Activated CD8-positive, alpha-beta memory T cell treated with anti-CD3 and anti-CD28 coated beads, Interleukin-2, amount 10 ng/mL, durations not matched to agents 7 days and 5 days (primary cell): ENCODE measurements at regions not wholly inside any gene's neighbourhood (a gene's known extent, or its start where the extent isn't known, plus 50 kb on each side); places are given as distances from the start of the nearest gene placed in this dataset.

ENCODE experiments used
- ATAC-seq: fragments of 150-1000 bp; cut with Tn5 transposase; one replicate; pipeline ENCODE4 v1.10.0; 2021; ENCODE audit warnings: moderate library complexity
- CTCF ChIA-PET: fragments of 350-600 bp; sonication (Branson Sonifier 250); formaldehyde crosslinking; loops from one replicate; lab custom pipeline; 2021; ENCODE audit warnings: antibody characterized with exemption; lab: Charles Lee
- DNase-seq: peaks from one replicate; pipeline ENCODE4 v3.0.0-alpha.2; 2020
- H3K27ac Mint-ChIP-seq: one replicate; pipeline ENCODE4 v1.8.0; 2021; ENCODE audit warnings: mild to moderate bottlenecking, mixed read lengths
- H3K27me3 Mint-ChIP-seq: one replicate; pipeline ENCODE4 v1.8.0; 2021; ENCODE audit warnings: mixed read lengths
- H3K36me3 Mint-ChIP-seq: one replicate; pipeline ENCODE4 v1.8.0; 2021; ENCODE audit warnings: mild to moderate bottlenecking, mixed read lengths
- H3K4me1 Mint-ChIP-seq: one replicate; pipeline ENCODE4 v1.8.0; 2021; ENCODE audit warnings: mixed read lengths
- H3K4me3 Mint-ChIP-seq: one replicate; pipeline ENCODE4 v1.8.0; 2021; ENCODE audit warnings: mild to moderate bottlenecking, moderate library complexity, mixed read lengths
- H3K9me3 Mint-ChIP-seq: one replicate; pipeline ENCODE4 v1.8.0; 2022; ENCODE audit warnings: low read depth, mixed read lengths

DNA sequence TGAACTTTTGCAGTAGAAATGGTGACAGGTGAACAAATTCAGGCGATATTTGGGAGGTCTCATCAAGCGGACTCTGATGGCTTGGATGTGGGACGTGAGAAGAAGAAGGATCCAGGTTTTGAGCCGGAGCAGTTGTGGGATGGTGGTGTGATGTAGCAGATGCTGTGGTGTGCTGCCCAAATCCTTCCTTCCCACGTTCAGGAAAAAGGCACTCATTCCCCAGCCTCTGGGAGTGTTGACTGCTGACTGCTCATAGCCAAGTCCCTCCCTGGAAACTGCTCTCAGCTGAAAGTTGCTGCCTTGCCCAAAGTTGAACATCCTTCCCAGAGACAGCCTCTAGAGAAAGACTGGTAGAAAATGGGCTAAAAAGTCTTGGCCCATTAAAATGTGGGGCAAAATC is 890.3 kb upstream of the ACVR2A start:
- DNase-seq (no peak), ATAC-seq (no peak)
- H3K4me3 Mint-ChIP-seq: no peak overlapping the region
- H3K36me3 Mint-ChIP-seq: no peaks in the 10 kb centered on the region
- CTCF ChIA-PET: no interaction called here
- no peaks in the 10 kb centered on the region for H3K4me1 Mint-ChIP-seq
- peaks cover 2% of the 10 kb centered on the region for H3K9me3 Mint-ChIP-seq
- no peaks in the 10 kb centered on the region for H3K27me3 Mint-ChIP-seq
- H3K27ac Mint-ChIP-seq: no peak overlapping the region

DNA sequence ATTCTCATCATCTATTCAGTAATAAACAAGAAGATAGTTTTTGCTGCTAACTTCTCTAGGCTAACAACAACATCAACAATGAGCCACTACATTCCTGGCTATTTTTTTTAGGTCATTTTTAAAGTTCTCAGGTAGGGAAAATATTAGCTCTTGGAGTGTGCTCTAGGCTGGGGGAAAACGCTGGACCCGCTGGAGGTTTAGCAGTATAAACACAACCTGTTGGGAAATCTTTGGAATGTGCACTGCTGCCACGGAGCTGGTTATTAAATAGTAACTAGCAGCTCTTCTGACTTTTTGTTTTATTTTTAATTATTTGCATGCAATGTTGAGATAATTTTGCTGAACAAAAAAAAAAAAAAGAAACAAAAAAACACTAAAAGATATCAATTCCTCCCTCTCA is 892.1 kb upstream of the ACVR2A start:
- no peak overlapping the region for H3K4me3 Mint-ChIP-seq
- no peaks in the 10 kb centered on the region for H3K4me1 Mint-ChIP-seq
- DNase-seq (no peak), ATAC-seq (no peak)
- no peak overlapping the region for H3K27ac Mint-ChIP-seq
- H3K9me3 Mint-ChIP-seq: no peaks in the 10 kb centered on the region
- CTCF ChIA-PET: no interaction called here
- H3K36me3 Mint-ChIP-seq: no peaks in the 10 kb centered on the region
- no peaks in the 10 kb centered on the region for H3K27me3 Mint-ChIP-seq

DNA sequence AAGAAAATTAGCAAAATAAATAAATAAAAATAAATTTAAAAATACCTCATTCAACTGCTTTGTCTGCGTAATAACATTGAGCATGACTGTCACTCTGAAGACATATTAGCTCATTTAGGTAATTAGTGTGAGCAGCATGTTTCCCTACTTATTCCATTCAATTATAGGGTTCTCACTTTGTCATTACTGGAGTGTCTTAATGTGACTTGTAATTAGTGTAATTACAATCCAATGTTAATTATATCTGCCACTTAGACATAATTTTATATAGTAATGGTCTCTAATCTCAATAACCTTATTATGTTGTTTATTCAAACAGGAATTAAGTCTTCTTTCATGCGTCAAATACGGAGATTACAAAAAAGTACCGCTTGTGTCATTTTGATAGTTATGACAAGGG is 893.9 kb upstream of the ACVR2A start:
- no peak for ATAC-seq
- Mint-ChIP-seq H3K27me3 (no peaks in the 10 kb centered on the region), H3K27ac (no peak overlapping the region), H3K36me3 (no peaks in the 10 kb centered on the region), H3K4me3 (no peak overlapping the region), H3K4me1 (no peaks in the 10 kb centered on the region), H3K9me3 (no peaks in the 10 kb centered on the region)
- CTCF ChIA-PET: no interaction called here
- no peak for DNase-seq

DNA sequence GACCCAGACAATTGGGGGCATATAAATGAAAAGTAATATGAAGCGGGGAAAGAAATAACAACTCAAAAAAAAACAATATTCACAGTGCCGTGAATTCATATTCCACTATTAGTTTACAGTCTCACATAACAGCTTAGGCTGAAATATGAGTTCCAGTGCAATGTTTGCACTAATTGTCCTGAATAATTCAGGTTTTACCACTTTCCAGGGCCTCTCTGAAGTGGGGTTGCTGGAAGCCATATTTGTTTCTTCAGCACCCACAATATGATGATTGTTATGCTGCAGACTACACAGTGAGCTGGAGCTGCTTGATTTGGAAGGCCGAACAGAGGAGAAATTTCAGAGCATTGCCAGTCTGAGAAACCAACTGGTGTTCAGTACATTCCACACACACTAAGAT is 894.5 kb upstream of the ACVR2A start:
- no peak overlapping the region for H3K27ac Mint-ChIP-seq
- H3K27me3 Mint-ChIP-seq: no peaks in the 10 kb centered on the region
- ATAC-seq (no peak), DNase-seq (no peak)
- CTCF ChIA-PET: no interaction called here
- no peak overlapping the region for H3K4me3 Mint-ChIP-seq
- no peaks in the 10 kb centered on the region for H3K9me3 Mint-ChIP-seq
- H3K4me1 Mint-ChIP-seq: no peaks in the 10 kb centered on the region
- no peaks in the 10 kb centered on the region for H3K36me3 Mint-ChIP-seq

DNA sequence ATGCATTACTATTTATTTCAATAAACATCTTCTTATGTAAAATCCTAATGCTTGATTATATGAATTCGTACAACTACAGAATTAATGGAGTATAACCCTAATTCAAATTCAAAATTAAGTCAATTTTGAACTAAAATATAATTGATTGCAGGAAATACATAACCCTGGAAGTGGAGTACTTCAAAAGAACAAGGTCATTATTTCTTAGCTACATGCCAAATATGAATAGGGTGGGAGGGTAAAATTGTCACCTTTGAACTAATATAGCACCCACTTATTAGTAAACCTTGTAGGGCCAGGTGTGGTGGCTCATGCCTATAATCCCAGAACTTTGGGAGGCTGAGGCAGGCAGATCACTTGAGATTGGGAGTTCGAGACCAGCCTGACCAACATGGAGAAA is 895.4 kb upstream of the ACVR2A start:
- Mint-ChIP-seq H3K4me3 (no peak overlapping the region), H3K27ac (no peak overlapping the region), H3K9me3 (no peaks in the 10 kb centered on the region), H3K36me3 (no peaks in the 10 kb centered on the region), H3K4me1 (no peaks in the 10 kb centered on the region), H3K27me3 (no peaks in the 10 kb centered on the region)
- DNase-seq: no peak
- ATAC-seq: no peak
- CTCF ChIA-PET: no interaction called here

DNA sequence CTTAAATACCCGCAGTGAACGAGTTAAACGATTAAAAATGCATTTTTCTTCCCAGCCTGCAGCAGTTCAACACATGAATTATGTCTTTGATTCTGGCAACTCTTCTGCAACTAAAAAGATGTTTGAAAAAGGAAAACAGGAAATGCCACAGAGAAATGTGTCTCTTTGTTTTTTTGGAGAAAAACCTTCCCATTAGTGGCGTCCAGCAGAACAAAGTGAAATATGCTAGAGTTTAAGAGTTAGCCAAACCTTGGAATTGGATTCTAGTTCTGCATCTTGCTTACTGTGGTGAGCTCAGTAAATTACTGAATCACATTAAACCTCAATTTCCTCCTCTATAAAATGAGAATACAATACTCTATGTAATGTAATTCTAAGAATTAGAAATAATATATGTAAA is 900.2 kb upstream of the ACVR2A start:
- Mint-ChIP-seq H3K27me3 (no peaks in the 10 kb centered on the region), H3K27ac (no peak overlapping the region), H3K4me1 (no peaks in the 10 kb centered on the region), H3K36me3 (no peaks in the 10 kb centered on the region), H3K9me3 (no peaks in the 10 kb centered on the region), H3K4me3 (no peak overlapping the region)
- ATAC-seq: no peak
- CTCF ChIA-PET: no interaction called here
- DNase-seq: no peak

DNA sequence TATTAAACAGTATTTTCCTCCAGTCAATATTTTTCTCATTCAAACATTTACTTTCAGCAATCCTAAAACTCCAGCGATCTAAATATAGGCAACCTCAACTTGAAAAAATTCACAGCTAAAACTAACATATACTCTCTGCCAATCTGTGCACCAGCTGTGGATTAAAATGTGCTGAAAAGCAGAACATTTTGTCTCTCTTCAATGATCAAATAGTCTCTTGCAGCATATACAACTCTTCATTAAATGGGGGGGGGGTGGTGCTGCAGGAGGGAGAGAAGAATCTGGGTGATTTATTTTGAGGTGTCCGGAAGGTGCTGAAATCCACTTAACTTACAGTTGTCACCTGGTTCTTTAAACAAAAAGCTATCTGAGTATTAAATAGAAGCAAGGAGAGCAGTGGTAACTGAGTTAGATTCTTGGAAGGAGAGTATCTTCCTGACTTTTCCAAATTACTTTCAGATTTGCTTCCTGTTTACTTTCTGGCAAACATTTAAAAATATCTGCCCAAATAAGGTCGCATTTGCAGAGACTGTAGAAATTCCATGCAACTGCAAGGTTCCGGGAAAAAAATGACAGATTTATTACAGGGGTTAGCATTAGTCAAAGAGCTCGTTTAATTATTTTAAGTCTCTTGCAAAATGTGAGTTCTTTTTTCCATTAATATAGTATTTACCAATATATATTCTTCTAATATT is 904.7 kb upstream of the ACVR2A start:
- Mint-ChIP-seq H3K4me1 (no peaks in the 10 kb centered on the region), H3K27ac (no peak overlapping the region), H3K9me3 (peaks cover 3% of the 10 kb centered on the region), H3K4me3 (no peak overlapping the region), H3K36me3 (no peaks in the 10 kb centered on the region), H3K27me3 (no peaks in the 10 kb centered on the region)
- CTCF ChIA-PET: no interaction called here
- ATAC-seq (no peak), DNase-seq (no peak)

DNA sequence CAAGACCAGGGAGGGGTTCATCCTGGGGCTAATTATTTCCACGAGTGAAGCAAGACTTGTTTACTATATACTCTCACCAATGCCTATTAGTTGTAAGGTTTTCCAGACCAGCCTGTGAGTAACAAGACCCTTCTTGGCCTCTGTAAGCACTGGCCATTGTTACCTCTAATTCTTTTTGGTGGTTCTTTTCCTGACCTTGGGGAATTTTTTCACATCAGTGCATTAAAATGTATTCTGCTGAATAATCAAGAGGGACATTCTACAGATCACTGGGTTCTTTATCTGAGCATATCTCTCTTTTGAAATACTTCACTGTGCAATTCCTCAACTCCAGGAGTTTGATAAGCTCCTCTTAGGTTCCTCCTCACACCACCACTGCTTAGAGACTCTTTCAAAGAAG is 909.9 kb upstream of the ACVR2A start:
- DNase-seq (no peak), ATAC-seq (no peak)
- Mint-ChIP-seq H3K4me1 (no peaks in the 10 kb centered on the region), H3K27ac (no peak overlapping the region), H3K9me3 (peaks cover 3% of the 10 kb centered on the region), H3K27me3 (no peaks in the 10 kb centered on the region), H3K36me3 (no peaks in the 10 kb centered on the region), H3K4me3 (no peak overlapping the region)
- CTCF ChIA-PET: no interaction called here

DNA sequence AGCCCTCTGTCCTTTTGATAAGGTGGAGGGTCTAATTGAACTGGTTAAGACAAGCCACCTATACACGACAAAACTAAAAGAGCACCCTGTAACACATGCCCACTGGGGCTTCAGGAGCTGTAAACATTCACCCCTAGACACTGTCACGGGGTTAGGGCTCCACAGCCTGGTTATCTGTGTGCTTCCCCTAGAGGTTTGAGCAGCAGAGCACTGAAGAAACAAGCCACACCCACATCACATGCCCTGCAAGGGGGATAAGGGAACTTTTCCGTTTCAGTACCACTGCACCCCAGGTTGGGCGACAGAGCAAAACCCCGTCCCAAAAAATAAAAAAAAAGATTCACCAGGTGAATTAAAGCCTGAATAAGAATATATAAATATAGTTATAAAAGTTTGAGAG is 913.7 kb upstream of the ACVR2A start:
- H3K36me3 Mint-ChIP-seq: no peaks in the 10 kb centered on the region
- no peaks in the 10 kb centered on the region for H3K4me1 Mint-ChIP-seq
- H3K27ac Mint-ChIP-seq: no peak overlapping the region
- H3K9me3 Mint-ChIP-seq: peaks cover 2% of the 10 kb centered on the region
- DNase-seq: no peak
- CTCF ChIA-PET: no interaction called here
- H3K27me3 Mint-ChIP-seq: no peaks in the 10 kb centered on the region
- H3K4me3 Mint-ChIP-seq: no peak overlapping the region
- no peak for ATAC-seq

DNA sequence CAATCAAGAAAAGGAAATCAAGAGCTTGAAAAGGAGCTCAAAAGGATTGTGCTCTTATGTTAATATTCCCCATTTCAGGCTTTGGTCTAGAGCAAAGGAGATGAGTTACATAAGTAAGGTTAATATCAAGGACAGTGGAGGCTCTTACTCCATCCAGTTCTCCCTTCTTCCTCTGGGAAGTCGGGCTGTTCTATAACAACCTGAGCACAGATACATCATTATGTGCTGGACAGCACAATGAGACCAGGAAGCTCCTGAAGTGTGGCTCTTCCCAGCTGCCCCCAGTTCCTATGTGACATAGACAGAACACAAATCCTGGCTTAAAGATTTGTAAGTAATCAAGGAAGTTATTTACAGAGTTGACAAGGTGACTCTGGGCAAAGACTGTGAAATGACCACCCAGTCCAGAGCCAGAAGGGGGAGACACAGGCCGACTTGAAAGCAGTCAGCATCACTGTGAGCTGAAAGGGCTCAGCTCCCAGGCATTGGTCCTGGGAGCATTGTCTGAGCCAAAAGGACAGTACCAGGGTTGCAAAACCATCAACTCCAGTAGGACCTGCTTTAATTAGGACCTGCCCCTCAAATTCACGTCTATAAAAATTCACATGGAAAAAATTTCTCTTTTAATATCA is 917.6 kb upstream of the ACVR2A start:
- Mint-ChIP-seq H3K4me1 (no peaks in the 10 kb centered on the region), H3K27ac (no peak overlapping the region), H3K4me3 (no peak overlapping the region), H3K36me3 (no peaks in the 10 kb centered on the region), H3K27me3 (no peaks in the 10 kb centered on the region), H3K9me3 (no peaks in the 10 kb centered on the region)
- CTCF ChIA-PET: no interaction called here
- DNase-seq: no peak
- ATAC-seq: no peak

DNA sequence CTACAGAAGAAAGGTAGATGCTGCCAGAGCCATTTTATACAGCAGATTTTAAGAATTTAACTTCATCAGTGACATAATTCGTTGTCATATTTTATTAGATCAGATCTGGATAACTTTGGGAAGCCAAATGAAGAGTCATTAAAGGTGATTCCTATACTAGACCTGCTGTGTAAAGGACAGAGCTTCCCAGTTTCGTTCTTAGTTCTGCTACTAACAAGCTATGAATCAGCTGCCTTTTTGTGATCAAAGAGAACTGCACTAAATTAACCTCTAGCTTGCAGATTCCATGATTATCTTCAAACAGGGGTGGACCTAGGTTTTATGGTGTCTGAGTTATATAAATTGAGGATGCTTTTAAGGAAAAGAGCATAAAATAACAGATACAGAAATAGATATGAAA is 926.5 kb upstream of the ACVR2A start:
- H3K27me3 Mint-ChIP-seq: no peaks in the 10 kb centered on the region
- DNase-seq (no peak), ATAC-seq (no peak)
- no peaks in the 10 kb centered on the region for H3K4me1 Mint-ChIP-seq
- no peaks in the 10 kb centered on the region for H3K36me3 Mint-ChIP-seq
- CTCF ChIA-PET: no interaction called here
- no peak overlapping the region for H3K27ac Mint-ChIP-seq
- H3K4me3 Mint-ChIP-seq: no peak overlapping the region
- peaks cover 2% of the 10 kb centered on the region for H3K9me3 Mint-ChIP-seq

DNA sequence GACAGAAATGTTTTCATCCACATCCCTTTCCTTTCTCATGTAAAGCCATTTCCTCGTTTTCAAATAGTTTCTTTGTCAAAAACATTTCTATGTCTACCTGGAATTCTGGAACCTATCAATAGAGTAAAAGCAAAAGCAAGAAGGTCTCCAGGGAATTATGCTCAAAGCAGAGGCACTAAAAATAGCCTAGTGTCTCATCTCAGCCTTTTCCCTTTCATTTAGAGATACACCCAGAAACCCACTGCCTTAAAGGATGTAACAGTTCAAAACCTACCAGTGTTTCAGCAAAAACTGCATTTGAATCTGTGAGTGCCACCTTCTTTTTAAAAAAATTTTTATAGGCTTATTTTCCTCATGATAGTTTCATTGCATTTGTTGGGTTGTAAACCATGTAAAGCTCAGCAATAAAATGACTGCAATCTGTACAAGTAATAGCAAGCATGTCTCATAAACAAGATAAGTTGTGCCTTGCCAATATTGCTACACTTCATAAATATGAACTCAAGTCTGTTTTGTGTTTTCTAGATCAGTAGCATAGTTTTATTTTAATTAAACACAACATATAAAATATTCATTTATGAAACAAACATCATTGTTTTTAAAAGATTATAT is 927.3 kb upstream of the ACVR2A start:
- DNase-seq (no peak), ATAC-seq (no peak)
- no peak overlapping the region for H3K27ac Mint-ChIP-seq
- no peak overlapping the region for H3K4me3 Mint-ChIP-seq
- H3K9me3 Mint-ChIP-seq: peaks cover 2% of the 10 kb centered on the region
- H3K4me1 Mint-ChIP-seq: no peaks in the 10 kb centered on the region
- no peaks in the 10 kb centered on the region for H3K36me3 Mint-ChIP-seq
- CTCF ChIA-PET: no interaction called here
- H3K27me3 Mint-ChIP-seq: no peaks in the 10 kb centered on the region

DNA sequence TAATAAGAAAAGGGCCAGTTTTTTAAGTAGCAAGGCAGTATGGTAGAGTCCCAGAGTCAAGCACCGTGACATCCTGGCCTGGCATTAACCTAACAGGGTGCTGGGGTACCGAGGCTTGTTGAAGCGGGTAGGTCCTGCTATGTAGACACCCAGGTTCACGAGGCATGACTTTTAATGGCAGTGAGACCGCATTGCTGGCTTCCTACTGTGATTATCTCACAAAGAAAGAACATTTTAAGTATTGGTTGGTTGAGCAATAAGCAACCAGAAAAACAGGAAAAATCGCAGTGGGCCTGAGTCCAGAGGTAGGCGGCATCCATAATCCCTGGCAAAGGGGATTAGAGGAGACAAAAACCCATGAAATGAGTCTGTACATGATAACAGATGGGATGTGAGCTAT is 927.9 kb upstream of the ACVR2A start:
- DNase-seq (no peak), ATAC-seq (no peak)
- Mint-ChIP-seq H3K36me3 (no peaks in the 10 kb centered on the region), H3K9me3 (peaks cover 2% of the 10 kb centered on the region), H3K27me3 (no peaks in the 10 kb centered on the region), H3K27ac (no peak overlapping the region), H3K4me1 (no peaks in the 10 kb centered on the region), H3K4me3 (no peak overlapping the region)
- CTCF ChIA-PET: no interaction called here

DNA sequence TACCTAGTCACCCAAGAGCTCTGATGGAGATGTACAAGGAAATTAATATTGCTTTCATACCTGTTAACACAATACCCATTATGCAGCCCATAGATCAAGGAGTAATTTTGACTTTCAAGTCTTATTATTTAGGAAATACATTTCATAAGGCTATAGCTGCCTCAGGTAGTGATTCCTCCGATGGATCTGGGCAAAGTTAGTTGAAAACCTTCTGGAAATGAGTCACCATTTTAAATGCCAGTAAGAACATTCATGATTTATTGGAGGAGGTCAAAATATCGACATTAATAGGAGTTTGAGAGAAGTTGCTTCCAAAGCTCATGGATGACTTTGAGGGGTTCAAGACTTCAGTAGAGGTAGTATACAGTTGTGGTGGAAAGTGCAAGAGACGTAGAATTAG is 931.4 kb upstream of the ACVR2A start:
- H3K4me1 Mint-ChIP-seq: no peaks in the 10 kb centered on the region
- no peak overlapping the region for H3K27ac Mint-ChIP-seq
- no peak overlapping the region for H3K4me3 Mint-ChIP-seq
- DNase-seq (no peak), ATAC-seq (no peak)
- H3K9me3 Mint-ChIP-seq: no peaks in the 10 kb centered on the region
- CTCF ChIA-PET: no interaction called here
- no peaks in the 10 kb centered on the region for H3K27me3 Mint-ChIP-seq
- no peaks in the 10 kb centered on the region for H3K36me3 Mint-ChIP-seq
